NCI-H82 treated with DMSO at 0.1 percent for 48 hours (cell line): ENCODE measurements at regions not wholly inside any gene's neighbourhood (a gene's known extent, or its start where the extent isn't known, plus 50 kb on each side); places are given as distances from the start of the nearest gene placed in this dataset.
"Not testable (repeated sequence)": the region's sequence is repeated elsewhere in the genome, so short reads cannot be mapped to it uniquely, and the experiment has no call there.

Experiments
- DNase-seq: peaks from one replicate; lab custom pipeline; 2025; ENCODE audit not compliant: unreplicated experiment; lab: John Stamatoyannopoulos, UW

- no peak for DNase-seq
Measured at GRCh38 chr12:4822572-4822971, 87.1 kb upstream of the KCNA1 start.

GRCh38 chr12:4824380-4824779 is 85.3 kb upstream of the KCNA1 start:
- DNase-seq, result no peak

GRCh38 chr12:4825011-4825858 is 84.5 kb upstream of the KCNA1 start:
- no peak for DNase-seq

- no peak for DNase-seq
Measured at GRCh38 chr12:4826909-4827308, 82.8 kb upstream of the KCNA1 start.

- DNase-seq, result no peak
Measured at GRCh38 chr12:4828176-4828575, 81.5 kb upstream of the KCNA1 start.

- no peak for DNase-seq
Measured at GRCh38 chr12:4829161-4829792, 80.4 kb upstream of the KCNA1 start.

- DNase-seq, result no peak
Measured at GRCh38 chr12:4829793-4830162, 79.9 kb upstream of the KCNA1 start.

- DNase-seq, result no peak
Measured at GRCh38 chr12:4830556-4831210, 79.0 kb upstream of the KCNA1 start.

GRCh38 chr12:4833053-4833452 is 76.7 kb upstream of the KCNA1 start:
- no peak for DNase-seq

- DNase-seq, result no peak
Measured at GRCh38 chr12:4833524-4833923, 76.2 kb upstream of the KCNA1 start.

- not testable (repeated sequence) for DNase-seq
Measured at GRCh38 chr12:4842401-4842800, 67.3 kb upstream of the KCNA1 start.

GRCh38 chr12:4843907-4844306 is 65.8 kb upstream of the KCNA1 start:
- DNase-seq, result no peak

- DNase-seq, result no peak
Measured at GRCh38 chr12:4847713-4848112, 62.0 kb upstream of the KCNA1 start.

GRCh38 chr12:4849115-4849541 is 60.6 kb upstream of the KCNA1 start:
- no peak for DNase-seq

GRCh38 chr12:4849795-4850345 is 59.8 kb upstream of the KCNA1 start:
- DNase-seq, result no peak

- no peak for DNase-seq
Measured at GRCh38 chr12:4850857-4851380, 58.8 kb upstream of the KCNA1 start.

- DNase-seq, result no peak
Measured at GRCh38 chr12:4852308-4852707, 57.4 kb upstream of the KCNA1 start.

GRCh38 chr12:4852911-4853310 is 56.8 kb upstream of the KCNA1 start:
- DNase-seq, result no peak

GRCh38 chr12:4855121-4855924 is 54.4 kb upstream of the KCNA1 start:
- DNase-seq, result peak; percentile 74

GRCh38 chr12:4856596-4856995 is 53.1 kb upstream of the KCNA1 start:
- no peak for DNase-seq
